T-helper 22 cell (primary cell): ENCODE measurements at regions not wholly inside any gene's neighbourhood (a gene's known extent, or its start where the extent isn't known, plus 50 kb on each side); places are given as distances from the start of the nearest gene placed in this dataset.
"Not testable (repeated sequence)": the region's sequence is repeated elsewhere in the genome, so short reads cannot be mapped to it uniquely, and the experiment has no call there.

Source experiments
- DNase-seq: peaks from one replicate; pipeline ENCODE4 v3.0.0-alpha.2; 2020; ENCODE audit warnings: low read depth

GRCh38 chr7:68014031-68014736 lies 1017.6 kb downstream of the TYW1 start:
- no peak for DNase-seq

DNA sequence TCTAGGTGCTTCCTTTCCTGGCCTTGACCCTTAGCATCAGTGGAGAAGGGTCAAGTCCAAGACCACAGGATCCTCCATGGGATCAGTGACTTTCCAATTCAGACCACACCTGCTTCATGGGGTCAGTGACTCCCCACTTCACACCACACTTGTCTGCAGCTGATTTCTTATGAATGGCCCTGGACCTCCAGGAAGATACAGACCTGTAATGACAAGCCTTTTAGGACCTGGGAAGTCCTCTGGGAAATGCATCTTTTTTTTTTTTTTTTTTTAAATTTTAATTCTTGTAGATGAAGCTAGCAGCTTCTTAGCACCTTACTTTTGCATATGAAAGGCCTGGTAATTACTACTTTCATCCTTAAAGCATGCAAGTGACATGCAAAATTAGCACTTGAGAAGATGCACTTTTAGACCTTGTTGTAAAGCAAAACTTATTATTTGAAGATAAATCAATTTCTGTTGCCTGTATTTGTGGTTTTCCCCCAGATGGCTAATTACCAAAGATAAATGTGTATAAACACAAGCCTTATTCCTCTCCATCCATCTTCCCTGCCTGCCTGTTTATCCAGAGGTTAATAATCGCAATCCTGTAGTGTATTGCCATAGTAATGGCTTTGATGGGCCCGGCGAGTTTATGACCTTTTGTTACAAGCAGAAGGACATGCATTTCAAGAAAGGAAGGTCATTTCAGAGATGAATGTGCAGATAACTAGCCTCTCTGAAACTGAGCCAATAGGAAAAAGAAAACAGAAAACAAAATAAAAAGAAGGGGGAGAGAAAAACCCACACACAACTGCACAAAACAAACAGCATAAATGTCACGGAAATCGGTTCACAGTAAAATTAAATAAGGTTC lies 1018.7 kb downstream of the TYW1 start:
- no peak for DNase-seq

GRCh38 chr7:68015978-68016532 lies 1019.4 kb downstream of the TYW1 start:
- DNase-seq, result no peak

- DNase-seq, result no peak
These were observed 1023.5 kb downstream of the TYW1 start for GRCh38 chr7:68020102-68020501.

GRCh38 chr7:68025369-68025768 lies 1028.7 kb downstream of the TYW1 start:
- no peak for DNase-seq

GRCh38 chr7:68030530-68030929 lies 1033.9 kb downstream of the TYW1 start:
- DNase-seq, result no peak

- DNase-seq, result no peak
These were observed 1034.7 kb downstream of the TYW1 start for GRCh38 chr7:68031180-68031943.

DNA sequence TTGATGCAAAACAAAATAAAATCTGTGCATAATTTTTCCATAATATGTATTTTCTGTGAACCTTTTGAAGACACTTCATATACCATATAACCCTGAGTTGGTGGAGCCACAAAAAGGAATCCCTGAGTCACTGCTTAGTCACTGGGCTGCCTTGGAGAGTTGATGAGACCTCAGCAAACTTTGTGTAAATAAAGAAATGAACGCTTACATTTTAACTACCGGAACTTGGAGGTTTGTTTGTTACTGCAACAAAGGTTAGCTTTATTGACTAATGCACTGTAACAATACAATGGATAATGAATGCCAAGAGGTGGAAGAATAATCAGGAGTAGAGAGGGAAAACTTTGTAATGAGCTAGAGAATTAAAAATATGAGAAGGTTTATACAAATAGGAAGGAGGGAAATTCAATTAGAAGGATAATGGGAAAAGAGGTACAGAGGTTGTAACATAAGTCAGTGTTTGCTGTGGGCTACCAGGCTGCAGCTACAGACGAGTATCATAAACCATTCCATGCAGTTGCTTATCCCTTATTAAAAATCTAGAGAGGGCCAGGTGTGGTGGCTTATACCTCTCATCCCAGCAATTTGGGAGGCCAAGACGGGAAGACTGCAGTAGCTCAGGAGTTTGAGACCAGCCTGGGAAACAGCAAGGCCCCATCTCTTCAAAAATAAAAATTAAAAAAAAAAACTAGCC lies 1042.1 kb downstream of the TYW1 start:
- DNase-seq, result no peak

GRCh38 chr7:68041554-68041953 lies 1044.9 kb downstream of the TYW1 start:
- no peak for DNase-seq

DNA sequence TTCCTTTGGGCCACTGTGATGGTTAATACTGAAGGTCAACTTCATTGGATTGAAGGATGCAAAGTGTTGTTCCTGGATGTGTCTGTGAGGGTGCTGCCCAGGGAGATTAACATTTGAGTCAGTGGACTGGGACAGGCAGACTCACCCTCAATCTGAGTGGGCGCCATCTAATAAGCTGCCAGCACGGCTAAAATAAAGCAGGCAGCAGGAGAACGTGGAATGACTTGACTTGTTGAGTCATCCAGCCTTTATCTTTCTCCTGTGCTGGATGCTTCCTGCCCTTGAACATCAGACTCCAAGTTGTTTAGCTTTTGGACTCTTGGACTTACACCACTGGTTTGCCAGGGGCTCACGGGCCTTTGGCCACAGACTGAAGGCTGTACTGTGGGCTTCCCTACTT lies 1046.9 kb downstream of the TYW1 start:
- no peak for DNase-seq

DNA sequence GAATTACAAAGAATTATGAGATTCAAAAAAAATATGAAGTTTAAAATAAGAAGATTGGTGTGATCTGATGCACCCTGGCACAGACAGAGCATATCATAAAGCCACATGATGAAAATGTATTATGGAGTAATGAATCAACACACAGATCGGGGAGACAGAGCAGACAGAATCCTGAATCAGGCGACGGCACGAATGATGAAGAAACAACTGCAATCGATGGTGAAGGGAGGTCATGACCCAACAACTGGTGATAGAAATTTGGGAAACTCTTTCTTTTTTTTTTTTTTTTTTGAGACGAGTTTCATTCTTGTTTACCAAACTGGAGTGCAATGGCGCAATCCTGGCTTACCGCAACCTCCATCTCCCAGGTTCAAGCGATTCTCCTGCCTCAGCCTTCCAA lies 1054.0 kb downstream of the TYW1 start:
- DNase-seq, result no peak

DNA sequence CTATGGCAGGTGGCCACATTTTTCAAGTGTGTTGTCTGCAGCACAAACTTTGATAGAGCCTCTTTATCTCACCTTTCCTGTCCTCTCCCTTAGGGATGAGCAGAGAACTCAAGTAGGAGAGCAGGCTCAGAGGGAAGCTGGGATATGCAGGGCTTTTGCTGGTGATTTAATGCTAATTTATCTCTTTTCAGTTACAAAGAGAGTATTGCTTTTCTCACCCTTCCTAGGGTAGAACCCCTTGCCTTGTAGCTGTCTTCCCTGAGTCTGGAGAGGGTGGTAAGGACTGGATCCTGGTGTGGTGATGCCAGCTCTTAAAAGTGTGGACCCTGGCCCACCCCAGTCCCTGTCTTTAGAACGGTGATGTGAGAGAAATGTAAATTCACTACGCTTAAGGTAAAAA lies 1061.4 kb downstream of the TYW1 start:
- DNase-seq, result no peak

- DNase-seq, result no peak
These were observed 1066.5 kb downstream of the TYW1 start for GRCh38 chr7:68063171-68063570.

- DNase-seq, result no peak
These were observed 1068.9 kb downstream of the TYW1 start for GRCh38 chr7:68065581-68065980.

DNA sequence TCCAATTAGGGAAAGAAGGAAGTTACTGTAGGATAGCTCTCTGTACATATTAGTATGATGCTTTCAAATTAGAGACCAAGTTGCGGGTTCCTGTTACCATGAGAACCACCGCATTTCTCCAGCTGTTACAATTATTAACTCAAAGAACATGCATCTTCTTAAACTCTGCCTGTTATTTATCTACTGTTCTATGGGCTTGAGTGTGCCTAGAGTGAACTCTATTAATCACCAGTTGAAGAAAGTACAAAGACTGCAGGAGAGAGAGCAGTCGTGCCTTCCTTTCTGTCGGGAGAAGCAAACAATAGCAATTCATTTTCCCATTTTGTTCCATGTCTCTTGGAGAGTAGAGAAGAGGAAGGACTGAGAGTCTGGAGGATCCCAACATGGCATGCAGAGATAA lies 1071.2 kb downstream of the TYW1 start:
- DNase-seq, result no peak

DNA sequence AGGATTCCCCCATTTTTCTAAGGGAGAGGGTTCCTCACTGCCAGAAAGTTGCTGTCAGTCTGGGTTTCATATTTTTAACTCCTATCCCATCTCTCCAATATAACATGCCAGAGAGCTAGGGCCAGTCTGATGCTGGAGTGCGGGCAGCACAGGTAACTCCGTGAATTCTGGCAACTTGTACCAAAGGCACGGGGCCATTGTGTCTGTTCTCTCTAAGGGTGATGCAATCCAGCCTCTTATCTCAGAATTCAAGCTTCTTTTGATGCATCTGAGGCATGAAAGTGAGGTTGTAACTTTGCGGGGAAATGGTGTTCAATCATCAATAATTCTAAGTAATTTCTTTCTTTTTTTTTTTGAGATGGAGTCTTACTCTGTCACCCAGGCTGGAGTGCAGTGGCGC lies 1074.4 kb downstream of the TYW1 start:
- no peak for DNase-seq

DNA sequence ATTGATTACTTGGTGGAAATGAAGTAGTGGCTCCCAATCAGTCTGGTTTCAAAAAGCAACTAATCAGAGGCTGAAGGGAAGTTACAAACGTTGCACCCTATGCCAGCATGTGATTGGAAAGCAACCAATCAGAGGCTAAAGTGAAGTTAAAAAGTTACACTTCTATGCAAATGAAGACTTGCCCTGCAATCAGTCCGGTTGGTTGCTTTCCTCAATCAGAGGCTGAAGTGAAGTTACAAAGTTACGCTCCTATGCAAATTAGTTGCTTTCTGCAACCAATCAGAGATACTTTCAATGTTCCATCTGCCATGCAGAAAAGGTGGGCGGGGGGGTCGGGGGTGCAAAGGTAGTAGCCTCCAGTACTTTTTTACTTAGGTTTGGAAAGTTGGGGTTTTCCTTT lies 1077.1 kb downstream of the TYW1 start:
- DNase-seq, result no peak

DNA sequence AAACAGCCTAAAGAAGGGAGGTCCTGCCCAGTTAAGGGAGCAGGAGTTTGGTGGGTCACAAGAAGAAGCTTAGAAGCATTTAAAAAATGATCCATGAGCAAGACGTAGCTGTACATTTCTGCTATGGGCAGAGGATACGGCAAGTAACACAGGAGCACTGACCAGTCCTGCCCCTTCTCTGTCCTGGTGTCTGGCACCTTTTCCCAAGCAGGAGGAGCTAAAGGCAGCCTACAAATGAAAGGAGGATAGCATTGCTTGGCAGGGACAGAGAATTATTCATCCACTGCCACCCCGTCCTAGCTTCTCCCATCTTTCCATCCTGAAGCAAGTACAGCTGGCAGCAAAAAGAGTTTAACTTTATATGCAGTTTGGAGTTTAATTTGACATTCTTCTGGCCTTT lies 1077.6 kb downstream of the TYW1 start:
- DNase-seq, result no peak

DNA sequence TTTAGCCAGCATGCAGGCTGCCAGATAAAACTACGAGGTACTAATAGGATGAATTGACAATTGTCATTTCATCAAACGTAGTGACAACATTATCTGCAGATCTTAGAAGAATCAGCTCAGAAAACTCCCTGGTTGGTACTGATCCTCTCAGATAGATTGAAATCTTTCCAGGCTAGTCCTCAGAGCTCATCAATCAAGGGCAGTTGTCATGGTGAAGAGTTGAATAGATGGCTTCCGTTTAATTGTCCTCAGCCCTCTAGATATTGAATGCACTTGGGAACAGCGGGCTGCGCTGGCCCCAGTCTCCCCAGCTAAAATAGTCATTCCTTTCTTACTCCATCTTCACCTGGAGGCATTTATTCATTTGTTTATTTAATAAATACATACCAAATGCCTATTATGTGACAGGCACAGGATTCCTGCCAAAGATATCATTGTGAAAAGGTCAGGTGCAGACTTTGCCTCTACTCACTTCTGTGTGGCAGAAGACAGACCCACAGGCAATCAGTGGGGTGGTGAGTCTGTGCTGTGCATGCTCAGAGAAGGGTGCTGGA lies 1081.6 kb downstream of the TYW1 start:
- DNase-seq, result no peak

GRCh38 chr7:68082066-68082960 lies 1085.7 kb downstream of the TYW1 start:
- DNase-seq, result not testable (repeated sequence)
